Spleen (tissue), 11 donors: ENCODE measurements at regions not wholly inside any gene's neighbourhood (a gene's known extent, or its start where the extent isn't known, plus 50 kb on each side); places are given as distances from the start of the nearest gene placed in this dataset.

Experiments
- DNase-seq: peaks from one replicate; pipeline ENCODE4 v3.0.0-alpha.2; 2020
- H3K27ac ChIP-seq, 8 donors: fragments of 200-600 bp; sonication (generic) in 7 of 8; 1 replicate in 4 of 8; 2 replicates in 4 of 8; pipeline versions ENCODE4 v1.5.0 to v1.8.0; 2016 to 2021; ENCODE audit warnings: inconsistent platforms in 4 of 8, mild to moderate bottlenecking in 4 of 8, moderate library complexity in 1 of 8
- H3K27me3 ChIP-seq, 7 donors: fragments of 200-600 bp; sonication (generic) in 6 of 7; replicated peaks in 1 of 7; 1 replicate in 4 of 7; 2 replicates in 3 of 7; pipeline versions ENCODE4 v1.5.0 to v1.8.0; 2016 to 2021; ENCODE audit warnings: inconsistent platforms in 3 of 7, mild to moderate bottlenecking in 1 of 7
- H3K36me3 ChIP-seq, 6 donors: fragments of 200-600 bp; sonication (generic) in 5 of 6; 1 replicate in 4 of 6; 2 replicates in 2 of 6; pipeline versions ENCODE4 v1.5.0 to v1.8.0; 2016 to 2021; ENCODE audit warnings: inconsistent platforms in 2 of 6
- H3K4me1 ChIP-seq, 6 donors: fragments of 200-600 bp; sonication (generic) in 5 of 6; 1 replicate in 3 of 6; 2 replicates in 3 of 6; pipeline versions ENCODE4 v1.5.0 to v1.8.0; 2016 to 2021; ENCODE audit warnings: inconsistent platforms in 3 of 6
- H3K4me3 ChIP-seq, 8 donors: fragments of 200-600 bp; sonication (generic) in 7 of 8; 1 replicate in 4 of 8; 2 replicates in 4 of 8; pipeline versions ENCODE4 v1.5.0 to v1.8.0; 2016 to 2021; ENCODE audit warnings: inconsistent platforms in 4 of 8, mild to moderate bottlenecking in 4 of 8, moderate library complexity in 2 of 8
- H3K9me3 ChIP-seq, 8 donors: fragments of 200-600 bp; sonication (generic) in 7 of 8; 1 replicate in 4 of 8; 2 replicates in 4 of 8; pipeline versions ENCODE4 v1.5.0 to v1.8.0; 2016 to 2021; ENCODE audit warnings: inconsistent platforms in 4 of 8
- CTCF ChIP-seq, 11 experiments: fragments of 200-600 bp in 7 of 11; fragments of 450-650 bp in 4 of 11; sonication (generic) in 4 of 11; IDR thresholded peaks in 8 of 11; conservative IDR thresholded peaks in 3 of 11; 1 replicate in 7 of 11; 2 replicates in 4 of 11; pipeline versions ENCODE4 v1.4.0 to v1.8.0; 2016 to 2021; ENCODE audit warnings: antibody characterized with exemption in 11 of 11, inconsistent platforms in 4 of 11, mild to moderate bottlenecking in 1 of 11
- POLR2A ChIP-seq, 3 donors: fragments of 450-650 bp; IDR thresholded peaks; one replicate each; pipeline ENCODE4 v1.5.1; 2017; ENCODE audit warnings: antibody characterized with exemption in 3 of 3, mild to moderate bottlenecking in 1 of 3
- POLR2AphosphoS5 ChIP-seq, 3 donors: sonication (generic); formaldehyde crosslinking; IDR thresholded peaks; one replicate each; pipeline ENCODE4 v1.5.1; 2017; ENCODE audit warnings: antibody characterized with exemption in 3 of 3
- WGBS, 5 donors: extraction: QIAGEN DNeasy Blood & Tissue Kit in 3 of 5; methylation state at CpG; one replicate each; pipeline versions ENCODE4 v1.1.5 to v1.1.7; 2013 to 2018; 5-methylcytosine and 5-hydroxymethylcytosine counted together
- intact Hi-C: fragments of 100-400 bp; cut with DNase I; formaldehyde crosslinking; loops from one replicate; pipeline ENCODE4 v1.15.0; 2023; ENCODE audit warnings: low total_unique reads
- donor health status: healthy with polysubstance abuse.
- donor health status: DM: no; HTN: no; CAD: no; lungs with moderate emphysema.
- donor health status: DM: no; HTN: no; CAD: no.
- donor health status: Bipolar disorder and iron deficiency.
- donor health status: healthy.
- donor health status: DM: no; HTN: no; CAD: no.
- donor health status: DM: yes; HTN: yes; CAD: no.

- no peaks in the 10 kb centered on the region for H3K27me3 ChIP-seq
- DNase-seq, result no peak
- no peaks in the 10 kb centered on the region for H3K36me3 ChIP-seq
- TF ChIP-seq POLR2A (IDR thresholded peaks at IDR 0.05) (no peak), POLR2AphosphoS5 (IDR thresholded peaks at IDR 0.05) (no peak), CTCF (IDR thresholded peaks at IDR 0.05 in 8 of 11, conservative IDR thresholded peaks at IDR 0.05 in 3 of 11) (no peak)
- H3K27ac ChIP-seq, result no peak overlapping the region
- 57 to 76% (median 62%) methylated on average over 1 of the region's 1 CpG for WGBS, 5 donors
- intact Hi-C loops, result no loop called here
- no peaks in the 10 kb centered on the region for H3K4me1 ChIP-seq
- no peak overlapping the region for H3K4me3 ChIP-seq
- H3K9me3 ChIP-seq, result peaks cover 0 to 39% (median 29%) of the 10 kb centered on the region in 8 donors
Observed at GRCh38 chr13:83214452-83214851, 667.8 kb downstream of the SLITRK1 start.

GRCh38 chr13:83211301-83211700 is 671.0 kb downstream of the SLITRK1 start:
- no peaks in the 10 kb centered on the region for H3K36me3 ChIP-seq
- H3K4me1 ChIP-seq, result no peaks in the 10 kb centered on the region
- no peak overlapping the region for H3K4me3 ChIP-seq
- no peak for DNase-seq
- peaks cover 0 to 54% (median 41%) of the 10 kb centered on the region in 8 donors for H3K9me3 ChIP-seq
- H3K27me3 ChIP-seq, result no peaks in the 10 kb centered on the region
- 72 to 94% (median 87%) methylated on average over 1 of the region's 1 CpG for WGBS, 5 donors
- H3K27ac ChIP-seq, result no peak overlapping the region
- no peak for TF ChIP-seq POLR2A (IDR thresholded peaks at IDR 0.05)
- no peak for TF ChIP-seq POLR2AphosphoS5 (IDR thresholded peaks at IDR 0.05)
- no peak for TF ChIP-seq CTCF (IDR thresholded peaks at IDR 0.05 in 8 of 11, conservative IDR thresholded peaks at IDR 0.05 in 3 of 11)
- intact Hi-C loops, result no loop called here

- no peak overlapping the region for H3K27ac ChIP-seq
- no peak for TF ChIP-seq POLR2AphosphoS5 (IDR thresholded peaks at IDR 0.05)
- TF ChIP-seq CTCF (IDR thresholded peaks at IDR 0.05 in 8 of 11, conservative IDR thresholded peaks at IDR 0.05 in 3 of 11), result no peak
- TF ChIP-seq POLR2A (IDR thresholded peaks at IDR 0.05), result no peak
- H3K27me3 ChIP-seq, result no peaks in the 10 kb centered on the region
- peaks cover 0 to 28% (median 14%) of the 10 kb centered on the region in 8 donors for H3K9me3 ChIP-seq
- no peaks in the 10 kb centered on the region for H3K36me3 ChIP-seq
- 82 to 90% (median 86%) methylated on average over 3 of the region's 3 CpGs for WGBS, 5 donors
- no peak for DNase-seq
- intact Hi-C loops, result no loop called here
- H3K4me3 ChIP-seq, result no peak overlapping the region
- no peaks in the 10 kb centered on the region for H3K4me1 ChIP-seq
Observed at GRCh38 chr13:83204886-83205285, 677.4 kb downstream of the SLITRK1 start.

DNA sequence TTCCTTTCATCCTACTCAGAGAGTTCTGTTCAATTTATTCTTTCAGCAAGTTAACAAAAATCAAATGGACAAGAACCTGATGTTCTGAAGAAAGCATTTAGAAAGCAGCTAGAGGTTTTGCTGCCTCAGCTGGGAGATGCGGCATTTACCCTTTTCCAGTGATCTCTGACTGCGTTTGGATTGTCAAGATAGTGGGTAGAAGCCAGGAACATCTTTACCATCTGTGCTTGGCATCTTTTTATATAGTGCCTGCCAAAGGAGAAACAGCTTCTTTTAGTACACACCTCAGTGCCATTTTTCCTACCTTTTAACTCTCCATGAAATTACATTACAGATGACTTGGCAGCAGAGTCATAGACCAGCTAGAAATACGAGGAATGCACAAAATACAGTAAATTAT is 680.8 kb downstream of the SLITRK1 start:
- Histone ChIP-seq H3K9me3 (peaks cover 0 to 13% (median 1%) of the 10 kb centered on the region in 8 donors), H3K4me3 (no peak overlapping the region), H3K27me3 (no peaks in the 10 kb centered on the region), H3K4me1 (no peaks in the 10 kb centered on the region), H3K36me3 (no peaks in the 10 kb centered on the region), H3K27ac (no peak overlapping the region)
- WGBS, 5 donors, result 57 to 80% (median 75%) methylated on average over 3 of the region's 3 CpGs
- DNase-seq, result no peak
- intact Hi-C loops, result no loop called here
- no peak for TF ChIP-seq CTCF (IDR thresholded peaks at IDR 0.05 in 8 of 11, conservative IDR thresholded peaks at IDR 0.05 in 3 of 11)
- TF ChIP-seq POLR2AphosphoS5 (IDR thresholded peaks at IDR 0.05), result no peak
- no peak for TF ChIP-seq POLR2A (IDR thresholded peaks at IDR 0.05)
